ENCODE measurements at regions not wholly inside any gene's neighbourhood (a gene's known extent, or its start where the extent isn't known, plus 50 kb on each side); places are given as distances from the start of the nearest gene placed in this dataset.

DNA sequence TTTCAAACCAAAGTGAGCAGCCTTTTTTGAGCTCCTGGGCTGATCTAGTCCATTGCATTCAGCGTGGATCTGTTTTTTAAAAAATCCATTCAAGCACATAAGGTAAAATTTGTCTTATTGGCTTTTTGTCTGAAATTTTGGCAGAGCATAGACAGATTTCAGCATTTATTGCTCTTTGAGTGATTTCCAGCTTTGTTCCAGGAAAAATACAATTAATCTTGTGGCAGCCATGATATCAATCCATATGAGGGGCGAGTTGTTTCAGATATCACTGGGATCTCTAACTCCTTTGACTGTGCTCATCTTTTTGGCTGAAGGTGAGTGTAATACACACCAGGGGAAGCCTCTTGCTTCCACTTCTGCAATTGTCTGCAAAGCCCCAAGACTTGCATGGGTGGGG lies 523.9 kb downstream of the SLC4A3 start:
- TF ChIP-seq, protein P1, sequence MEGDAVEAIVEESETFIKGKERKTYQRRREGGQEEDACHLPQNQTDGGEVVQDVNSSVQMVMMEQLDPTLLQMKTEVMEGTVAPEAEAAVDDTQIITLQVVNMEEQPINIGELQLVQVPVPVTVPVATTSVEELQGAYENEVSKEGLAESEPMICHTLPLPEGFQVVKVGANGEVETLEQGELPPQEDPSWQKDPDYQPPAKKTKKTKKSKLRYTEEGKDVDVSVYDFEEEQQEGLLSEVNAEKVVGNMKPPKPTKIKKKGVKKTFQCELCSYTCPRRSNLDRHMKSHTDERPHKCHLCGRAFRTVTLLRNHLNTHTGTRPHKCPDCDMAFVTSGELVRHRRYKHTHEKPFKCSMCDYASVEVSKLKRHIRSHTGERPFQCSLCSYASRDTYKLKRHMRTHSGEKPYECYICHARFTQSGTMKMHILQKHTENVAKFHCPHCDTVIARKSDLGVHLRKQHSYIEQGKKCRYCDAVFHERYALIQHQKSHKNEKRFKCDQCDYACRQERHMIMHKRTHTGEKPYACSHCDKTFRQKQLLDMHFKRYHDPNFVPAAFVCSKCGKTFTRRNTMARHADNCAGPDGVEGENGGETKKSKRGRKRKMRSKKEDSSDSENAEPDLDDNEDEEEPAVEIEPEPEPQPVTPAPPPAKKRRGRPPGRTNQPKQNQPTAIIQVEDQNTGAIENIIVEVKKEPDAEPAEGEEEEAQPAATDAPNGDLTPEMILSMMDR (IDR thresholded peaks at IDR 0.05 in 8 of 11, conservative IDR thresholded peaks at IDR 0.05 in 3 of 11): no peak
- TF ChIP-seq POLR2AphosphoS5 (IDR thresholded peaks at IDR 0.05): no peak
